ENCODE measurements at regions not wholly inside any gene's neighbourhood (a gene's known extent, or its start where the extent isn't known, plus 50 kb on each side); places are given as distances from the start of the nearest gene placed in this dataset.
"Not testable (repeated sequence)": the region's sequence is repeated elsewhere in the genome, so short reads cannot be mapped to it uniquely, and the experiment has no call there.

GRCh38 chr15:84094720-84095119 is 140.9 kb upstream of the GOLGA6L4 start:
- DNase-seq = not testable (repeated sequence)

DNA sequence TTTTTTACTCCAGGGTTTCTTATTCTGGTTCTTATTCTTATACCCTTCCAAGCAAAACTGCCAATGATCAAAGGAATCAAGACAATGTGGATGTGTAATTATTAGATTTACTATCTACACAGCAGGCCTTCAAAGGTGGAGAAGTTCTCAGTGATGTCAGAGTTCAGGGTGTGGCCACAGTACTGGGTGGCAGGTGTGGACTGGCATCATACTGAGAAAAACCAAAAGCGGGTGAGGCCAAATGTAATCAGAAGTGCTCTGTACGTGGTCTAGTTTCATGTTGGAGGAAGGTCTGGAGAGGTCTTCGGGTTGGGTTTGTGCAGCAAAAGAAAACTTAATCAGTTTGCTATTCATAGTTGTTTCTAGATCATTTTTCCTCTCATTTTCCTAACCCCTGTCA is 138.5 kb upstream of the GOLGA6L4 start:
- DNase-seq = not testable (repeated sequence)

- DNase-seq = no peak
These were observed 137.0 kb upstream of the GOLGA6L4 start for GRCh38 chr15:84098604-84099003.

GRCh38 chr15:84099181-84099580 is 136.4 kb upstream of the GOLGA6L4 start:
- no peak for DNase-seq

- no peak for DNase-seq
These were observed 132.2 kb upstream of the GOLGA6L4 start for GRCh38 chr15:84103345-84103744.

- no peak for DNase-seq
These were observed 130.7 kb upstream of the GOLGA6L4 start for GRCh38 chr15:84104853-84105252.

- no peak for DNase-seq
These were observed 126.8 kb upstream of the GOLGA6L4 start for GRCh38 chr15:84108728-84109127.

GRCh38 chr15:84111575-84111974 is 124.0 kb upstream of the GOLGA6L4 start:
- no peak for DNase-seq

- DNase-seq = no peak
These were observed 123.5 kb upstream of the GOLGA6L4 start for GRCh38 chr15:84112025-84112424.

DNA sequence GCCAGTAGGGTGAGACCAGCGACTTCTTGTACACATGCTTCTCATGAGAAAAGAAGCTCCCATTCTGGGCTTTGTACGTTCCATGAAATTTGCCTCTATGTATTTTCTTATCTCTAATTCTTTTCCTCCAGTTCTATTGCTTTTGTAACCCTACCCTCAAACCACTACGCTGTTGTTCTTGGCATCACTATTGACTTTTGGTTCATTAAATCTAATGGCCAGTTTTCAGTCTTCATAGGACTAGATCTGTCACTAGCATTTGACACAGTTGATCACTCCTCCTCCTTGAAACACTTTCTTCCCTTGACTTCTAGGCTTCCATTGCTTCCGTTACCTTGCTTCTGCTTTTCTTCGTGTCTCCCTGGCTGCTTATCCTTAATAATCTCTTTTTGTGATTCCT is 121.7 kb upstream of the GOLGA6L4 start:
- DNase-seq = no peak

DNA sequence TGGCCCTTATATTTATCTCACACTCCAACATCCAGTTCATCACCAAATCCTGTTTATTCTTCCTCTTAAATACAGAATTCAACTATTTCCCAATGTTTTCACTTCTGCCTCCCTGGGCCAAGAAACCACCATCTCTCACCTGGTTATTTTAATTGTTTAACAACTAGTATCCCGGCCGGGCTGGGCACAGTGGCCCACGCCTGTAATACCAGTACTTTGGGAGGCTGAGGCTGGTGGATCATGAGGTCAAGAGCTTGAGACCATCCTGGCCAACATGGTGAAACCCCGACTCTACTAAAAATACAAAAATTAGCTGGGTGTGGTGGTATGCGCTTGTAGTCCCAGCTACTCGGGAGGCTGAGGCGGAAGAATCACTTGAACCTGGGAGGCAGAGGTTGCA is 120.9 kb upstream of the GOLGA6L4 start:
- not testable (repeated sequence) for DNase-seq

DNA sequence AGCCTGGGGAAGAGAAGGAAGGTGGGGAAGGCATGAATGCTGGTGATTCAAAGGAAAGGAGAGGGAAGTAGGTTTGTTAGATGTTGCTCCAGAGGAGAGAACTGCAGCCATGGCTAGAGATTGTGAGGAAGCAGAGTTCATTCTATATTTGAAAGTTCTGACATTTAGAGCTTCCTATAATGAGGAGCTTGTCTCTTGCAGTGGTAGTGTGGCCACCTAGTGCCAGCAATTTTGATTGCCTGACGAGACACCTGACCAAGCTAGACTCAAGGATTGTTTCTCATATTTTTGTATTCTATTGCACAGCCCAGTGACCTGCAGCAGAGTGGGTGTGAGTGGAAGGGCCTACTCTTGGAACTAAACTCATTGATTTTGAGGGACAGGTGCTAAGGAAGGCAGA is 116.2 kb upstream of the GOLGA6L4 start:
- not testable (repeated sequence) for DNase-seq

DNA sequence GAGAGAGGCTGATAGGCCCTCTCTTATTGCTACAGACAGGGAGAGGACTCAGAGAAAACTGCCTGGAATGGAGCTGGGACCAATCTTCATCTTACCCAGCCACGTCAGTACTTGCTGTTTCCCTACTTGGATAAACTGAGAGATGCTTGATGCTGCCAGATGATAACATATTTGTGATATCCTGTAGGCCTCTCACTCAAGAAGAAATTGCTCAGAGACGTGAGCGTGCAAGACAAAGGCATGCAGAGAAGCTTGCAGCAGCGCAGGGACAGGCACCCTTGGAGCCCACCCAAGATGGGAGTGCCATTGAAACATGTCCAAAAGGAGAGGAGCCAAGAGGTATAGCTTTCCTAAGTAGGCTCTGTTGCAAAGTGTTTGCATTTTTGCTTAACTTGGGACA is 114.7 kb upstream of the GOLGA6L4 start:
- DNase-seq = not testable (repeated sequence)

DNA sequence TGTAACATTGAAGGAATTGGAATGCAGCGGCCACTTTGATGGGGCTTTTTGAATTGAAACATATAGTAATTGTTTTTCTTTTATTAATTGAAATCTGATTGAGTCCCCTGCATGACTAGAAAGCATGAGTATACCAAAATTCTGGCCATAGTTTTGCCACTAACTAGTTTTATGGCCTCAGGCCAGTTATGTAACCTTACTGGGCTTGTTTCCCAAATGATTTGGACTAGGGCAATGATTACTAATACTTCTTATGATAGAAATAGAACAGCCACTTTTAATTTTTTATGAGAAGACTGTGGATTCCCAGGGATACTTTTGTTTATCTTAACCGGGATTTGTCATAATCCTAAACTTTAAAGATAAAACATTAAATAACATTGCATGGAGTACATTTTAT is 106.9 kb upstream of the GOLGA6L4 start:
- not testable (repeated sequence) for DNase-seq

- not testable (repeated sequence) for DNase-seq
These were observed 105.3 kb upstream of the GOLGA6L4 start for GRCh38 chr15:84130098-84130831.

DNA sequence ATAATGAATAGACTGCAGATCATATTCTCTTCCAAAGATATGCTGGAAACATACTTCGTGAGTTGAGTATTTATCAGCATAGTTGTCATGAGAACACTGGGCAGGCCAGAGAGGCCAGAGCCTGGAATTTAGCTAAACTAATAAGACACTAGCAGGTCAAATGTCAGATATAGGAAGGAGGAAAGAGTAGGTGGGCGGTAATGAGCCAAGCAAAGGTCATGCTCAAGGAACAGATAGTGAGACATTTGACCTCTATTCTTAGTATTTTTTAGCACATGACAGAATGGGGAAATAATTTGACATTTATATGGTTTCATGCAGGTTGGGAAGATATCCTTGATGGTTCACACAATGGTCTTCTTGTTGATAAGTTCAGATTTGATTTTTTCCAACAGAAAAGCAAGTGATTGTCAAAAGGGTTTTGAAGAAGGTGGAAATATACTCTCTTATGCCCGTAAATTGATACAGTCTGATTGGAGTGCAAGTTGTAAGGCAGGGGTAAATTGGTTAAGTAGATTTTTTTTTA is 99.6 kb upstream of the GOLGA6L4 start:
- DNase-seq = not testable (repeated sequence)

- peak; percentile 85 for DNase-seq
These were observed 92.7 kb upstream of the GOLGA6L4 start for GRCh38 chr15:84142888-84143337.

DNA sequence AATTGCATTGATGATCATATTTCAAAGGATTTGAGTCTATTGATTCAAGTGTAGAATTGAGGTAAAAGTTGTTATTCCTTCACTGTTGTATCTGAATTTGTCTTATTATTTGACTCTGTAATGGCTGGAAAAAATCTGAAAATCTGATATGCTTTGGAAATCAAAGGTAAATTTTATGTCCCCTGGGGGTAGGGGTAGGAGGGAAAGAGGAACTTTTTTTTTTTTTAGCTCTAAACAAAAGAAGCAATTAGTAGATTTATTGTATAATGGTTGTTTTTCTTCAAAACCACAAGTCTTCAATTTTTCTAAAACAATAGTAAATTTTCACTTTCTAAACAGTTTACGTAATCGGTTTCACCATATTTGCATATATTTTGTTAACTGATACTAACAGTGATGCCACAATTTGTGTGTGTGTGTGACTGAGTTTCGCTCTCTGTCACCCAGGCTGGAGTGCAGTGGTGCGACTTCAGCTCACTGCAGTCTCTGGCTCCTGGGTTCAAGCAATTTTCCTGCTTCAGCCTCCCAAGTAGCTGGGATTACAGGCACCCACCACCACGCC is 91.7 kb upstream of the GOLGA6L4 start:
- no peak for DNase-seq

GRCh38 chr15:84144946-84145345 is 90.6 kb upstream of the GOLGA6L4 start:
- DNase-seq = not testable (repeated sequence)

GRCh38 chr15:84146299-84146698 is 89.3 kb upstream of the GOLGA6L4 start:
- not testable (repeated sequence) for DNase-seq

DNA sequence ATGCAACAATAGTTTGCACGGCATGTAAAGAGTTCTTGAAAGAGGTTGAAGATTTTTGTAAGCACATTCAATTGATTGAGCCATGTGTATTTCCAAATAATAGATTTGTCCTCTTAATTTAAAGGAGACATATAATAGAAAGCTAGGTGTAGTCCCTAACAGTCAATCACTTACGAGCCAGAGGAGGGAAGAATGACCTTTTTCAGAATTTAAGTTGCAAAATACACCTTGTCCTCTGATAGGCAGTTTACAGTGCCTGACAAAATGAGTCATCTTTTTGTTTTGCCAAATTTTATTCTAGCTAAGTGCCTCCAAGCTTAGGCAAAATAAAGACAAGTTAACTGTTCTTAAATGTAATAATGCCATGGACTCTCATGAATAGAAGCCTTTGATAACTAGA is 88.3 kb upstream of the GOLGA6L4 start:
- not testable (repeated sequence) for DNase-seq

GRCh38 chr15:84151205-84151931 is 84.2 kb upstream of the GOLGA6L4 start:
- DNase-seq = no peak

DNA sequence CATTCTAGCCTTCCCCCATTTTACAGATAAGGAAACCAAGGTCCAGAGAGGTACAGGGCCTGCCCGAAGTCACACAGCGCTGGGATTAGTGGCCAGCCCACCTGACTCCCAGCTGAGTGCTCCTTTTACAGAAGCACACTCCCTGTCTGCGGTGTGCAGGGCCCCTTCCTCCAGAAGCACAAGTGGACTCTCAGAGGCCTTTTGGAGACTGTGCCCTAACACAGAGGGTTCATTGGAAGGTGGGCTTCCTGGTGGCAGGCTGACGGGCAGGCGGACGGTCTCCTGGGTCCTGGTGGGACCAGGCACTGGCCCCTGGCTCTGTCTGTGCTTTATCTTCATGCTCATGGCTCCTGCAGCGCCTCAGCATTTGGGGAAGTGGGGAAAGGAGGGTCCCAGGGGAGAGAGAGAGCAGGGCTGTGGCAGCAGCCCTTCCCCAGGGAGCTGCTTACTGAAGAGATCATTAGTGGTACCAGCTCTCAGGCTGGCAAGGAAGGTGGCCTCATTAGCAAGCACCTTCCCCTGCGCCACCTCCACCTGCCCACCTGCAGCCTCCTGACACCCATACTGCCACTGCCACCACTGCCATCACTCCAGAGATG is 83.1 kb upstream of the GOLGA6L4 start:
- DNase-seq = not testable (repeated sequence)

Data from activated effector memory CD4-positive, alpha-beta T cell treated with anti-CD3 and anti-CD28 coated beads, Interleukin-2, amount 50 U/mL, for 16 hours (primary cell).